ENCODE measurements at regions not wholly inside any gene's neighbourhood (a gene's known extent, or its start where the extent isn't known, plus 50 kb on each side); places are given as distances from the start of the nearest gene placed in this dataset.

- DNase-seq (ENCODE audit: low spot score), result no peak
Measured at GRCh38 chr2:66895206-66895605, 460.3 kb downstream of the MEIS1 start.

GRCh38 chr2:66896131-66896530, 461.2 kb downstream of the MEIS1 start:
- no peak for DNase-seq (ENCODE audit: low spot score)

- no peak for DNase-seq (ENCODE audit: low spot score)
Measured at GRCh38 chr2:66897181-66897580, 462.3 kb downstream of the MEIS1 start.

GRCh38 chr2:66897691-66898150, 462.8 kb downstream of the MEIS1 start:
- no peak for DNase-seq (ENCODE audit: low spot score)

- no peak for DNase-seq (ENCODE audit: low spot score)
Measured at GRCh38 chr2:66899109-66899508, 464.2 kb downstream of the MEIS1 start.

GRCh38 chr2:66899648-66900047, 464.7 kb downstream of the MEIS1 start:
- DNase-seq (ENCODE audit: low spot score), result no peak

GRCh38 chr2:66901344-66901743, 466.4 kb downstream of the MEIS1 start:
- no peak for DNase-seq (ENCODE audit: low spot score)

- no peak for DNase-seq (ENCODE audit: low spot score)
Measured at GRCh38 chr2:66903183-66903582, 468.3 kb downstream of the MEIS1 start.

- DNase-seq (ENCODE audit: low spot score), result no peak
Measured at GRCh38 chr2:66903745-66904465, 469.0 kb downstream of the MEIS1 start.

GRCh38 chr2:66915237-66915636, 480.3 kb downstream of the MEIS1 start:
- no peak for DNase-seq (ENCODE audit: low spot score)

- no peak for DNase-seq (ENCODE audit: low spot score)
Measured at GRCh38 chr2:66919286-66919685, 477.8 kb upstream of the ETAA1 start.

GRCh38 chr2:66920415-66920814, 476.7 kb upstream of the ETAA1 start:
- DNase-seq (ENCODE audit: low spot score), result no peak

- no peak for DNase-seq (ENCODE audit: low spot score)
Measured at GRCh38 chr2:66925128-66925527, 472.0 kb upstream of the ETAA1 start.

GRCh38 chr2:66926594-66927112, 470.5 kb upstream of the ETAA1 start:
- no peak for DNase-seq (ENCODE audit: low spot score)

- no peak for DNase-seq (ENCODE audit: low spot score)
Measured at GRCh38 chr2:66929632-66930338, 467.3 kb upstream of the ETAA1 start.

- DNase-seq (ENCODE audit: low spot score), result no peak
Measured at GRCh38 chr2:66930339-66931220, 466.6 kb upstream of the ETAA1 start.

GRCh38 chr2:66938471-66938967, 458.6 kb upstream of the ETAA1 start:
- no peak for DNase-seq (ENCODE audit: low spot score)

GRCh38 chr2:66940080-66940479, 457.1 kb upstream of the ETAA1 start:
- DNase-seq (ENCODE audit: low spot score), result no peak

GRCh38 chr2:66948234-66948633, 448.9 kb upstream of the ETAA1 start:
- DNase-seq (ENCODE audit: low spot score), result no peak

- DNase-seq (ENCODE audit: low spot score), result no peak
Measured at GRCh38 chr2:66957198-66957597, 439.9 kb upstream of the ETAA1 start.

- DNase-seq (ENCODE audit: low spot score), result no peak
Measured at GRCh38 chr2:66957677-66958076, 439.5 kb upstream of the ETAA1 start.

- DNase-seq (ENCODE audit: low spot score), result no peak
Measured at GRCh38 chr2:66960161-66960560, 437.0 kb upstream of the ETAA1 start.
